ENCODE measurements at regions not wholly inside any gene's neighbourhood (a gene's known extent, or its start where the extent isn't known, plus 50 kb on each side); places are given as distances from the start of the nearest gene placed in this dataset.

DNA sequence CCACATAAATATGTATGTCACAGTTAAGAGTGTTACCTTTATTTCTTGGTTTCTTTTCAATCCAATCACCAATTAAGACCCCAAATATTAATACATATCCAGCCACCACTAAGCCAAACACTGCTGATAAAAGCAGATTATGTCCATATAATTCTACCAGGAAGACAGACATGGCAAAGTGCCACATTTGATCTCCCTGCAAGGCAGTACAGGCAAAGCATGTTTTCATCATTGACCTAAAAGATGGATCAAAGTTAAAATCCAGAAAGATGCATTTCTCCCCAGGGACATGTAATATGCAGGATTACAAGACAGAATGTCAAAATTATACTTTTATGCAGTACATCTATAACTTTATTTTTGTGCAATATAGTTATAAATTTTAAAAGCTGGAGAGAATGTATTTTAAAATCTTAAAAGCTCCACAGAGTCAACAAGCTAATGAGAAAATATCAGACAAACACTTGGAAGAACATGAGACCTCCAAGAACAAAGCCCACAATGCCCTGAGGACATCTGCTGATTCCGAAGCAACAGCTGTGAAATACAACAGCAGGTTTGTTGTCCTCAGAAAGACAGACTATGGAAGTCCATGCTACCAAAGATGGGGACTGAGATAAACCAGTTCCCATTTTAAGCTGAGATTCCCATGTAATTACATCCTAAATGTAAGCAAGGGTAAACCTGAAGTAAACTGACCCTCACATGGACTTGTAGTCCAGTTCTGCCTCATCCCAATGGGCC lies 54.5 kb upstream of the TOMM7 start:
- TF ChIP-seq, protein P1, sequence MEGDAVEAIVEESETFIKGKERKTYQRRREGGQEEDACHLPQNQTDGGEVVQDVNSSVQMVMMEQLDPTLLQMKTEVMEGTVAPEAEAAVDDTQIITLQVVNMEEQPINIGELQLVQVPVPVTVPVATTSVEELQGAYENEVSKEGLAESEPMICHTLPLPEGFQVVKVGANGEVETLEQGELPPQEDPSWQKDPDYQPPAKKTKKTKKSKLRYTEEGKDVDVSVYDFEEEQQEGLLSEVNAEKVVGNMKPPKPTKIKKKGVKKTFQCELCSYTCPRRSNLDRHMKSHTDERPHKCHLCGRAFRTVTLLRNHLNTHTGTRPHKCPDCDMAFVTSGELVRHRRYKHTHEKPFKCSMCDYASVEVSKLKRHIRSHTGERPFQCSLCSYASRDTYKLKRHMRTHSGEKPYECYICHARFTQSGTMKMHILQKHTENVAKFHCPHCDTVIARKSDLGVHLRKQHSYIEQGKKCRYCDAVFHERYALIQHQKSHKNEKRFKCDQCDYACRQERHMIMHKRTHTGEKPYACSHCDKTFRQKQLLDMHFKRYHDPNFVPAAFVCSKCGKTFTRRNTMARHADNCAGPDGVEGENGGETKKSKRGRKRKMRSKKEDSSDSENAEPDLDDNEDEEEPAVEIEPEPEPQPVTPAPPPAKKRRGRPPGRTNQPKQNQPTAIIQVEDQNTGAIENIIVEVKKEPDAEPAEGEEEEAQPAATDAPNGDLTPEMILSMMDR (IDR thresholded peaks at IDR 0.05) = no peak
- no peak for TF ChIP-seq EZH2 (IDR thresholded peaks at IDR 0.05; ENCODE audit: borderline replicate concordance, insufficient read depth, low read depth, low read length, poor library complexity, severe bottlenecking)

Measured in B cell (primary cell).